ENCODE measurements at regions not wholly inside any gene's neighbourhood (a gene's known extent, or its start where the extent isn't known, plus 50 kb on each side); places are given as distances from the start of the nearest gene placed in this dataset.
"Not testable (repeated sequence)": the region's sequence is repeated elsewhere in the genome, so short reads cannot be mapped to it uniquely, and the experiment has no call there.

DNA sequence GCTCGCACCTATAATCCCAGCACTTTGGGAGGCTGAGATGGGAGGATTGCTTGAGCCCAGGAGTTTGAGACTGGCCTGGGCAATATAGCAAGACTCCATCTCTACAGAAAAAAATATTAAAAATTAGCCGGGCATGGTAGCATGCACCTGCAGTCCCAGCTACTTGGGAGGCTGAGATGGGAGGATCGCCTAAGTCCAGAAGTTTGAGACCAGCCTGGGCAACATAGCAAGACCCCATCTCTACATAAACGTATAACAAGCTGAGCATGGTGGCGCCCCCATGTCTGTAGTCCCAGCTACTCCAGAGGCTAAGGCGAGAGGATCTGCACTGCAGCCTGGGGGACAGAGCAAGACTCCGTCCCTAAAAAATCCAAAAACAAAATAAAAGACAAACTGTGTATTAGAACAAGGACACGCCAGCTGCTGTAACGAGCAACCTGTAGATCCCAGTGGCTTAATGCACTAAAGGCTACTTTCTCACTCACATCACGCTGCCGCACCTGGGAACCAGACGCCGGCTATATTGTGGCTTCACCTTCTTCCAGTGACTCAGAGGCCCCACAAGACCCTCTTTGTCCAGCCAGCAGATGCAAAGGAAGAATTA lies 81.9 kb upstream of the ADGRE5 start:
- TF ChIP-seq, protein P1, sequence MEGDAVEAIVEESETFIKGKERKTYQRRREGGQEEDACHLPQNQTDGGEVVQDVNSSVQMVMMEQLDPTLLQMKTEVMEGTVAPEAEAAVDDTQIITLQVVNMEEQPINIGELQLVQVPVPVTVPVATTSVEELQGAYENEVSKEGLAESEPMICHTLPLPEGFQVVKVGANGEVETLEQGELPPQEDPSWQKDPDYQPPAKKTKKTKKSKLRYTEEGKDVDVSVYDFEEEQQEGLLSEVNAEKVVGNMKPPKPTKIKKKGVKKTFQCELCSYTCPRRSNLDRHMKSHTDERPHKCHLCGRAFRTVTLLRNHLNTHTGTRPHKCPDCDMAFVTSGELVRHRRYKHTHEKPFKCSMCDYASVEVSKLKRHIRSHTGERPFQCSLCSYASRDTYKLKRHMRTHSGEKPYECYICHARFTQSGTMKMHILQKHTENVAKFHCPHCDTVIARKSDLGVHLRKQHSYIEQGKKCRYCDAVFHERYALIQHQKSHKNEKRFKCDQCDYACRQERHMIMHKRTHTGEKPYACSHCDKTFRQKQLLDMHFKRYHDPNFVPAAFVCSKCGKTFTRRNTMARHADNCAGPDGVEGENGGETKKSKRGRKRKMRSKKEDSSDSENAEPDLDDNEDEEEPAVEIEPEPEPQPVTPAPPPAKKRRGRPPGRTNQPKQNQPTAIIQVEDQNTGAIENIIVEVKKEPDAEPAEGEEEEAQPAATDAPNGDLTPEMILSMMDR (optimal IDR thresholded peaks at IDR 0.05 in 1 of 3, IDR thresholded peaks at IDR 0.05 in 1 of 3, conservative IDR thresholded peaks at IDR 0.05 in 1 of 3; ENCODE audit: extremely low read depth in 1 of 3, insufficient read depth in 2 of 3, low read length in 3 of 3), result not testable (repeated sequence)
- TF ChIP-seq EZH2 (IDR thresholded peaks at IDR 0.05; ENCODE audit: low read length), result not testable (repeated sequence)

All from keratinocyte (primary cell).